NCI-H345 (cell line): ENCODE measurements at regions not wholly inside any gene's neighbourhood (a gene's known extent, or its start where the extent isn't known, plus 50 kb on each side); places are given as distances from the start of the nearest gene placed in this dataset.
A peak's percentile ranks its signal among the peaks of the same experiment; 100 is the strongest.

ENCODE experiments used
- DNase-seq: peaks from one replicate; lab custom pipeline; 2025; lab: John Stamatoyannopoulos, UW

GRCh38 chr2:157184161-157184895, 73.2 kb upstream of the GALNT5 start:
- DNase-seq: no peak

- DNase-seq: no peak
Observed at GRCh38 chr2:157185476-157186227, 71.9 kb upstream of the GALNT5 start.

GRCh38 chr2:157190151-157190550, 67.4 kb upstream of the GALNT5 start:
- no peak for DNase-seq

GRCh38 chr2:157191186-157191585, 66.3 kb upstream of the GALNT5 start:
- DNase-seq: no peak

- no peak for DNase-seq
Observed at GRCh38 chr2:157192445-157193423, 64.8 kb upstream of the GALNT5 start.

GRCh38 chr2:157193461-157193860, 64.0 kb upstream of the GALNT5 start:
- DNase-seq: no peak

- DNase-seq: peak; percentile 62
Observed at GRCh38 chr2:157194097-157194688, 63.3 kb upstream of the GALNT5 start.

- DNase-seq: no peak
Observed at GRCh38 chr2:157194844-157195243, 62.7 kb upstream of the GALNT5 start.

GRCh38 chr2:157196956-157197355, 60.5 kb upstream of the GALNT5 start:
- no peak for DNase-seq

GRCh38 chr2:157197848-157198247, 59.7 kb upstream of the GALNT5 start:
- no peak for DNase-seq

- DNase-seq: no peak
Observed at GRCh38 chr2:157203651-157204050, 53.9 kb upstream of the GALNT5 start.

GRCh38 chr2:157204401-157204800, 53.1 kb upstream of the GALNT5 start:
- DNase-seq: no peak

- DNase-seq: no peak
Observed at GRCh38 chr2:157206916-157207315, 50.6 kb upstream of the GALNT5 start.
